GM19468 (cell line): ENCODE measurements at regions not wholly inside any gene's neighbourhood (a gene's known extent, or its start where the extent isn't known, plus 50 kb on each side); places are given as distances from the start of the nearest gene placed in this dataset.

Source experiments
- ATAC-seq: cut with Tn5 transposase; IDR thresholded peaks from one replicate; pipeline ENCODE4 v1.9.1; 2021; ENCODE audit warnings: mild to moderate bottlenecking, moderate library complexity, moderate number of reproducible peaks; ENCODE audit not compliant: unreplicated experiment; ENCODE audit errors: extremely low read depth

DNA sequence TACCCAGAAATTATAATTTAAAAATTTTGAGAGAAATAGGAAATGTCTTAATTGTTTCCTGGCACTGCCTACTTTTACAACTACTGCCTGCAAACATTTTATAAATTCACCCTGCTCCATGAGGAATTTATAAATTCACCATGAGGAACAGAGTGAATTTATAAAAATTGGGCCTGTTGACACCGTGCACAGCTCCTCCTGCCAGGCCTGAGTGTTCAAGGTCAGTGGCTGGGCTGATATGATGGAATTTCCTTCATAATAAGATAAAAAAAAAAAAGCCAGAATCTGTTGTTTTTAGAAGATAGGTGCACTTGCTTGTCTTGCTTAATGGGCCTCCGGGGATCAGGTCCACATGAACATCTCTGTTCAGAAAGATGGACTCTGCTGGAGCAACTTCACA is 151.7 kb upstream of the RASGEF1B start:
- ATAC-seq: no peak

DNA sequence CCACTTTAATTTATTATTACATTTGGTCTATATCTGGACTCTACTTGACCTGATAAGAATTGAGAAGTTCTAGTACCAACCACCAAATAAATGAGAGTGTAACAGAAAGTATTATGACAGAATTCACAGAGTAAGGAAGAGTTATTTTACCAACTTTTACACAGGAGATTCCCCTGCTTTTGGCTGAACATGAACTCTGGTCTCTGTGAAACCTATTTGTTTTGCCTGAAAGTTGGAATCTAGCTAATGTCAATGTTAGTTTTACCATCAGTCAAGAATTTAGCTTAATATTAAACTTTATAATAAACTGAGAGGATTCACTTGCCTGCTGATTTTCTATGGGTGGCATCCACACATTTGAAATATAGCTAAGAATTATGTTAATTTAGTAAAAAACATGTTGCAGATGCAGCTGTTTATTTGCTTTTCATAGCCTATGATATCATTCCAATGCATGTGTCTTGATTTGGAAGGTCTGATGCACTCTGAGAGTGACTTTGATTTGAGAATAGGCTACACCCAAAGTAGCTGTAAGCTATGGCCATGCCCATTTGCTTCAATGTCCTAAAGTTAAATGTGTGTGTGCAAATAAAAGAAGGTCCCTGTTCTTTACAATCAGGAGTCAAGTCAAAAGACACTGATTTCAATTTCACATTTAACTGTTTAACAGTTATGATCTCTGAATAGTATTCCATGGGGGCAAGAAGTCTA is 150.9 kb upstream of the RASGEF1B start:
- no peak for ATAC-seq

DNA sequence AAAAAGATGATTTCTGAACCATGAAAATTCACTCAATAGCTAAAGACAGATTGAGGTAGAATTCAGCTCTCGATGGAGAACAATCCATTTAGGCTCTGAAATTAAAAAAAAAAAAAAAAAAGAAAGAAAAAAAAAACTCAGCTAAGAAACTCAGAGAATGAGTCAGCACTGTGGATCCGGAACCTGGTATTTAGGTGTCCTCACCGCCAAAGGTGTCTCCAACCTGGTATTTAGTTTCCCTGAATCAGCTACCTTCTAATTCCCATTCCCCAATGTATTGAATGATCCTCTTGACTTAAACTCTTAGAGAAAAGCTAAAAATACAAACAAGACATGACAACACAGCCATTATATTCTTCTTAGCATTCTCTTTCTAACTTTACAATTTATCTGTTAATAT is 150.3 kb upstream of the RASGEF1B start:
- no peak for ATAC-seq

DNA sequence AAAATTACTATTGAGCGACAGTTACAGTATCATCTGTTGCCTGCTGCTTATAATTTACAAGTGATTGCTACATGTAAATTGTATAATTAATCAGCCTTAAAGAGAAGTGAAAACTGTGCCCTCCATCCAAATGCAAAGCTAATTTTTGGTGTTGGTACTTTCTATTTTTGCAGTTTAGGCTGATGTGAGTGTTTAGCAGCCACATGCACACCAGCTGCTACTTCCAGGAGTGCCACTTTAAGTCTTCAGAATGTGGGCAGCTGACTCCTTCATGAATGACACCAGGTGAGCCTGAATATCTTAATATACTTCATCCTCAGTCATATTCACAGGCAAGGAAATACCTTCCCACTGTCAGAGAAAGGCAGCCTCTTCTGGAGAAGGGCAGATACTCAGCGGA is 149.8 kb upstream of the RASGEF1B start:
- ATAC-seq: no peak

DNA sequence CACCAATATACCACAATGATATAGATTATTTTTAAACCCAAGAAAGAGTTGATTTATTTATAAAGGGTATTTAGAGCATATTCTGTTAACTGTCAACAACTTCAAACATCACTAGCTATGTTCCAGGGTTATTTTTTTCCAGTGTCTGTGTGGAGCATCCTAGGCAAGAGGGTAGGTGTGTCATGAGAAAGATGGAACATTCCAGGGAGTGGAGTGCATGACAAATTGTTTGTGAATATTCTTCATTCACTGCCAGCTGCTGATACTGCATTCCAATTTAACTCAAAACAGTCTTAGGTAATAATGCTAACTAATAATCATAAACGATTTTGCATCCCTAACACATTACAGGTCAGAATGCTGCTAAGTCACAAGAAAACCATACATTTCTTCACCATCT is 148.7 kb upstream of the RASGEF1B start:
- no peak for ATAC-seq

DNA sequence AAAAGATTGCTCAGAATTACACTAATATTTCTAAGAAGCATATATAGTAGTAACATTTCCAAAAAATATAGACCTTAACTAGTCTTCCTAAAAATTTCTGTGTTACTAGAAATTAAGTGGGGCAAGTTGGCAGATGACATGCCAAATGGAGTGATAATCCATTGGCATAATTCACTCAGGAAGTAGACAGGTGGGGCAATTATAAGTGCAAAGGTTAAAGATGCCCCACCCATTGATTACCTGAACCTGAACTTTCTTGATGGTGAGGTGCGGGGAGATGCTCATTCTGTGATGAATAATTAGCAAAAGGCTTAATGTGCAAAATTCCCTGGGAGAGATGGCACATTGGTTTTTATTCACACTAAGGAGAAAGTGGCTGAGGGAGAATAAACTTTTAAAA is 145.8 kb upstream of the RASGEF1B start:
- no peak for ATAC-seq

DNA sequence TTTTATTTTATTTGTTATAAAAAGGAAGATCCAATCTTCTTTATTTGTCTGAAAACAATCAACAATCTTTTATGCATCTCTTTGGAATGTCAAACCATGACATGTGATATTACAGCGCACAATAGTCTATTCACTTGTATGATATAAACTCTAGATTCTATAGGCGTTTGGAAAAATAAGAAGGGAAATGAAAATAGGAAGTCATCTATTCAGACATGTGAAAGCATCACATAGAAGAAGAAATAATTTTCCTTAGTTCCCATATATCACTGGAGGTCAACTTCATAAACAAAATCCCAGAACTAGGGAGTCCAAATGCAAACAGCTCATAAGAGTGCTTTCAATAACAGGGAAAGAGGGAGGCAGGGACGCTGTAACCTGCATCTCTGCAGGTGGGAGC is 139.5 kb upstream of the RASGEF1B start:
- no peak for ATAC-seq

DNA sequence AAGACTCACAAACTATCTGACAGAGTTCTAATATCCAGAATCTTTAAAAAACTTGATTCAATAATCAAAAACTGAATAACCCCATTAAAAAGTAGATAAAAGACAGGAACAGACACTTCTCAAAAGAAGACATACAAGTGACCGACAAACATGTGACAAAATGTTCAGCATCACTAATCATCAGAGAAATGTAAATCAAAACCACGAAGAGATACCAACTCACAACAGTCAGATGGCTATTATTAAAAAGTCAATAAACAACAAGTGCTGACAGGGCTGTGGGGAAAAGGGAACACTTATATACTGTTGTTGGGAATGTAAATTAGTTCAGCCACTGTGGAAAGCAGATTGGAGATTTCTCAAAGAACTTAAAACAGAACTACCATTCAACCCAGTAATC is 138.1 kb upstream of the RASGEF1B start:
- no peak for ATAC-seq

DNA sequence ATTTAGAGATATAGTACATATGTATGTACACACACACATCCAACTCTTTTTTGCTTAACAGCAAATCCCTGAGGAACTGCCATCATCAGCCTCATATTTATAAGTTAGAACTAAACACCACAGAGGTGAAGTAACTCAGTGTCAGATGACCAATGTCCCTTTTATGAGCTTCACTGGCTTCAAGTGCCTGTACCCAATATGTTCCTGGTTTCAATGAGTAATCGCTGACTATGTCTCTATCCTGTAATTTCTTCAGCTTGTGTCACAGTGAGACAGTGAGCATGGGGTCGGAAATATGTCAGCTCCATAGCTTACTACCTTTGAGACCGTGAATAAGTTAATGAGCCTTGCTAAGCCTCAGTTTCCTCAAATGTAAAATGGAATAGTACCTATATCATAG is 136.2 kb upstream of the RASGEF1B start:
- no peak for ATAC-seq

DNA sequence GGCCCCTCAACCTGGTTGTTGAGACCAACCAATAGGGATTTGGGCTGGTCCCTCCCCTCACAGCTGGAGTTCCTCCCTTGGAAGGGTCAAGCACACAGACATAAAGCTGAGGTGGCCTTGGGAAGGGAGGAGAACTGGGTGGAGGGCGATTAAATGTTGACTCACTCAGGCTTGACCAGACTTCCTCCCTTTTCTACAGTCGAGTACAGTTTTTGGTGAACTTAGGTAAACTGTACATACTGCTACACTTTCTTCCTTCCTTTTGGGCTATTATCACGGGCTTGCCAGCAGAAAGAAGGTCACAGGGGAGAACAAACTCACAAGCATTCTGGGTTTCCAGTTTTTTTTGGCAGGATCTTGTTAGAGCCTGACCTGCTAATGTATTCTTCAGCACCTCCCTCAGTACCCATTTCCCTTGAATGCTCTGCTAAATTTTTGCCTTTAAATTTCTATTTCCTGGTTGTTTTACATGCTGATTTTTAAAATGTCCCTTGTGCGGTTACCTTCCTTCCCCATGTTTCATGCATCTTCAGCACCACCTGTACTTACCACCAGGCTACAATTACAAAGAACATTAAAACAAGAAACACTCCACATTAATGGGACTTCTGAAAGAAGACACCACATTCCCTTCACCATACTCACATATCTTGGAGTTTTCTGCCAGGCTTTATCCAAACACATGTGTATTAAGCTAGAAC is 135.2 kb upstream of the RASGEF1B start:
- no peak for ATAC-seq

DNA sequence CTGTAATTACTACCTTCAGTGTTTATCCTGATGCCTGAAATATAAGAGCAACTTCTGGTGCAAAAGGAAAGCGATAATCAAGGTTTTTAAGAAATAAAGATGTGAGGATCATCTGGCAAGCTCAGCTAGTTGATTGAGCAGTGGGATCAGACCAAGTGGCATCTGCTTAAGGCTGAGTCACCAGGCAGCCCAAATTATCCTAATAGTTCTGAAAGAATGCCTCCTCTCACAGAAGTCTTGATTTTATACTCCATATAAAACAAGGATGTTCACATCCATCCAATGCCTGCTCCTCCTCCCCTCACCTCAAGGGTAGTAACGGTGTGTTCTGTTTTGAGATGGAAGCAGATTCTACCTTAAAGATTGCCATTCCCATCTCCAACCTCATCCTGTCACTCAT is 134.5 kb upstream of the RASGEF1B start:
- ATAC-seq: no peak

DNA sequence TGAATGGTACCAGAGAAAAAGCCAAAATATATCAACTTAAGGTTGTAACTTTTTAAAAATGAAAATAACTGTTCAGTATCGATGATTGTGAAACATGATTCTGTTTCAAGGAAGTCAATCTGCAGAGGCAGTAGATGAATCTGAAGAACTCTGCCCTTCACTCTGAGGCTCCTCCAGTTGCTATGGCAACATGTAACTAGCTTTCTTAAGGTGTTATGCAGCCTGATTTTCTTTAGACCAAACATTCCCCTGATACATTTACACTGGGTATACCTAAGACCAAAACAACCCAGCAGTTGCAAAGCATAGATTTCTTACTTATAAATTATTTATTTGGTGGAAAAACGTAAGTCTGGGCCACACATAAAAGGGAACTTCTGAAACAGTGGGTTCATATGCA is 133.6 kb upstream of the RASGEF1B start:
- ATAC-seq: no peak

DNA sequence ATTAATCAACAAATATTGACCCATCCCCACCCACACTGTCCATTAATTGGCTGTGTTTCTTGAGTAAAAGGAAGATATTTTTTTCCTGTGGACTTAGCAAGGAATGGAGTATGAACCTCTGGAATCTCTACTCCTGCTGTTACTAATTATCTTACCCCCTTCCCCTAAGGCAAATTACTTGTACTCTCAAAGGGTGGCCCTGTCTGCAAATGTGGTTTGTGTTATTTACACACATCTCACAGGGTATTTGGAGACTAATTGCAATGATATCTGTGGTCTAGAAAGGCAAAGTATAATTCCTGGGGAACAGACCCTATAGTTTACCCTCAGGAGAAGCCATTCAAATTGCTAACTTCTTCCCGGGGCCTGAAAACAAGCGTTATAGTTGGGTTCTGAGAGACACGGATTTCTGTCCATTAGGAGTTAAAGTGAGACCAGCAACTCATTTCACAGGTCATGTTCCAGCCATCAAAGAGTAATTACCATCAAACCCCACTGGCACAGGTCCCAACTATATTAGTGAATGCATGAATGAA is 133.0 kb upstream of the RASGEF1B start:
- ATAC-seq: no peak

DNA sequence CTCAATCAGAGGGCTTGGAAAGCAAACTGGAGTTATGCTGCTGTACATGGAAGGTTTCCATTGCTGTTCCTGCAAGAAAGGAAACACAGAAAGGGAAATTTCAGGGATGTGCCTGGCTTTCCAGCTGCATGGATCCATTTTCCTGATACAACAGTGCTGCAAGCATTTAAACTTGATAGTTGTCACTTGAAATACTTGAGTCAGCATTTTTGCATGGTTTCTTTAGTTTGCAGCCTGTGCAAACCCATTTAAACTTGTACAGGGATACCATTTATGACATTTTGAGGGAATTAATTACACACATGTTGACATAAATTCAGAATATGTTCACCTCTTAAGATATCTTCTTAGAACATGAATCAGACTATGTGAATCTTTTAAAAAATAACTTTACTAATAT is 131.1 kb upstream of the RASGEF1B start:
- ATAC-seq: no peak

DNA sequence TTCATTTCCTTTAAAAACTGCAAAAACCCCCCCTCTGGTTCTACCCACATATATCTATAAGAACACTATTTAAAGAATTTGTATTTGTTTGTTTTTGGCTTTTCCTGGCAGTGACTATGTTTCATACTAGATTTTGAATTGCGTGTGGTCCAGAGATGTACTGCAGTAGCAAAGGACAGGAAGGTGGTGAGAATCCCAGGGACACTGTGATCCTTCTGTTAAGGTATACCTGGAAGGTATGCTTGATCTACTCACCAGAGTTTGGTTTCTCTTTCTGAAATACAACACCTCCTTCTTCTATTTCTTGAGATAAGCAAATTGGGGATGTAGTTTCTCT is 129.6 kb upstream of the RASGEF1B start:
- no peak for ATAC-seq

DNA sequence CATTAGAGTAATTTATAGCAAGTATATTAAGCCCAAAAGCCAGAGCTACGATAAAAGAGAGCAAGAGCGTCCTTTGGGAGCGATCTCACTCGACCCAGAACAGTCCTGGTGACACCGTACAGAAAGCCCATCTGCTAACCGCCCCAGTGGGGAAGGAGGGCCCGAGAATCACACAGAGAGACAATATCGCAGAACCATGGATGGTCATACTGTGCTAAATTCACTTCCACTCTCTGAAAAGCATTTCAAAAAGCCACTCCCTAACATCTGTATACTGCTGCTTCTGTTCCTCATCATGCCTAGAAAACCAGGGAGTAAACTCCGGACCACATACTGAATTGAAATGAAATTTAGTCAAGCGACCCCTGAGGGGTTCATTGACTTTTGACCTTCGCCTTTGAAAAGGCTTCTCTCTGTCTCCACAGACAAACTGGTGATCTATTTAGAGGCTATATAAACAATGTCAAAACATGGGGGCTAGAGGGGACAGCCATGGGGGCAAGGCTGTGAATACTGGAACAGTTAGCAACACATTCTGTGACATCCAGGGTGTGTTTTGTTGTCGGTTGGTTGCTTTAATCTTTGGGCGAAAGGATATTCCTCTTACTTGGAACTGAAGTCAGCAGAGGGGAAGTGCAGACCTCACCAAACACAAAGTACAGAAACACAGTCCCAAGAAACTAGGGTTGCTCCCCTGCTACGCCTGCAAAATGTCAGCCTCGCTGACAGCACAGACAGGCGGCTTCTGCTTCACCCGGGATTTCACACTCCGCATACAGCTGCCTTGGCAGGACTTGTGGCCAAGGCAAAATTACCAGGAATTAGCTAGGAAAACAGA is 129.0 kb upstream of the RASGEF1B start:
- no peak for ATAC-seq

DNA sequence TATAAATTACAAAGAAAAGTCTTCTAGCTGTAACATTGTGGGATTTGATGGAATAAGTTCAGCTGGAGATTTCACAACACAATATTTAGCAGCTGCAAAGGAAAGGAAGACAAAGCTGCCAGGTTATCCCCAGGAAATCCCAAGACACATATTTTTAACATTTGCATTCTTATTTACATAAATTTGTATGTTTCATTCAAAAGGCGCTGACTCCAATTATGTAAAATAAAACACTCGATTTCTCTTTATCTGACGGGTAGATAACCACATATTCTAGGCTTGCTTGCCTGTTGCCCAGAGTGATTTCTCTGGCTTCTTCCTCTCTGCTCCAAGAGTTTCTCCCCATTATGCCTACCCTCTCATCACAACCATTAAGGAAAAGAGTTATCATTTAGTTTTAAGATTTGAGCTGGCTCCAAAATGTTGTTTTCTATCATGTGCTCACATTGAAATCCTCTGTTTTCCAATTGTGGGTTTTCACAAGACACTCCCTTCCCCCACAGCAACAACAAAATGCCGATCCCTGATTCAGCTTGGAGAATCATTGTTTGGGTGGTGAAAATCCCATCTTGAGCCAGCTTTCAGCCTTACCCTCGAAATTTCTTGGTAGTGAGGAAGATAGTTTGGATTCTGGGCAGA is 128.2 kb upstream of the RASGEF1B start:
- ATAC-seq: no peak

DNA sequence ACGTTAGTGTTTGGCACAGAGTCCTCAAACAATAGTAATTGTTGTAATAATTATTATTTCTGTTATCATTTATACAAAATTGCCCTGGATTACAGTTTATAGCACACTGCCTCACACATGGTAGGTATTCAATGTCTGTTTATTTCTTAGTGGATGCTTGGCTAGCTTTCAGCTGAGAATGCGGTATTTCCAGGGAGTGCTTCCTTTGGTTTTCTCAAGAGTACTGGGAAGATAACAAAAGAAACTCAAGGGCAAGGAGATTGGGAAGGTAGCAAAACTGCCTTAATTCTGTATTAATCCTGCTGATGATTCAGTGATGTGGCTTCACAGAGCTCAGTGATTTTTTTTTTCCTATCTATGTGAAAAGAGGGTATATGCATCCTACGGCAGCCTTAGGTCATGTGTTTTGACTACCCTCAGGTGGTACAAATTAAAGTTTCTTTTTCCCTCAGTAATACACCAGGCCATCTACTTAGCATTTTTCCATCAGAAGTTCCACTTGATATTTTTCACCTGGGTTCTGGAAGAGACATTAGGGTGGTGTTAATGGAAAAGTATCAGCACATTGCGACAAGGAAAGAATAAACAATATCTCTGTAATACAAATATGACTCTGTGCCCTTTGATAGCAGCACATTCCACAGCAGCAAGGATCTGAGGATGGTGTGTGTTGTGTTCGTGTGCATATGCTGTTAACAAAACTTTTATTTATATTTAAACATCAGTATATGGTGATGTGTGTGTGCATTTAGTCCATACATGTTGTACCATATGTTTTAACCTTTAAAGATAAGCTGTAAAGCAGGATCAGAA is 124.3 kb upstream of the RASGEF1B start:
- no peak for ATAC-seq

DNA sequence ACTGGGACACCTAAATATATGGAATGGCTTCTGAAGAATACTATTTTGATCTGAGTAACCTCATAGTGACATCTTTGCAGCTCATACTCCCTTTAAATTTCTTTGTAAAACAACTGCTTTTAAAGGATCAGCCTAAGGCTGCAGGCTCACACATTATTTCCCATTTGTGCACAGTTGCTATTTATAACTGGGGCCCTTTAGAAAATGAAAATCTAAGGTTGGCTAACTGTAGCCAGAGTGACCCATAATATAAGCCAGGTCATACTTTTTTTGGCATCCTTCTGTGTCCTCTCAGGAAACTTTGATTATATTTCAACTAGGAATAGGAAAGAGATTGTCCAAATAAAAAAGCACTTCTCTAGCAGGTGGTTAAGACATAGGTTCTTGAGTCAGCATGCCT is 123.6 kb upstream of the RASGEF1B start:
- no peak for ATAC-seq
